B cell (primary cell): ENCODE measurements at regions not wholly inside any gene's neighbourhood (a gene's known extent, or its start where the extent isn't known, plus 50 kb on each side); places are given as distances from the start of the nearest gene placed in this dataset.

ENCODE experiments used
- ATAC-seq: fragments of 200-7000 bp; cut with Tn5 transposase; one replicate; pipeline ENCODE4 v1.10.0; 2021; ENCODE audit warnings: low read depth, mild to moderate bottlenecking, moderate number of reproducible peaks, moderate library complexity
- CTCF ChIA-PET: fragments of 350-600 bp; sonication (Branson Sonifier 250); formaldehyde crosslinking; loops from one replicate; lab custom pipeline; 2021; ENCODE audit warnings: antibody characterized with exemption, inconsistent platforms; lab: Charles Lee
- POLR2A ChIA-PET: fragments of 350-600 bp; sonication (Branson Sonifier 250); formaldehyde crosslinking; loops from one replicate; lab custom pipeline; 2021; ENCODE audit warnings: antibody characterized with exemption; lab: Charles Lee
- DNase-seq: peaks from one replicate; pipeline ENCODE4 v3.0.0; 2013
- H2AFZ ChIP-seq: 2 replicates; pipeline ENCODE4 v1.6.1; 2012; ENCODE audit warnings: mild to moderate bottlenecking, low read depth, low read length; ENCODE audit not compliant: insufficient read depth, poor library complexity, severe bottlenecking
- H3K27ac ChIP-seq, 2 donors: 1 replicate in 1 of 2; 2 replicates in 1 of 2; pipeline ENCODE4 v1.5.1; 2012 to 2013; ENCODE audit warnings: low read length in 2 of 2, mild to moderate bottlenecking in 2 of 2, moderate library complexity in 1 of 2
- H3K27me3 ChIP-seq, 4 experiments: fragments of 200-600 bp in 1 of 4; sonication (generic) in 1 of 4; replicated peaks in 1 of 4; 1 replicate in 2 of 4; 2 replicates in 2 of 4; pipeline versions ENCODE4 v1.6.1 to v1.7.0; 2013 to 2016; ENCODE audit warnings: low read length in 3 of 4, mild to moderate bottlenecking in 2 of 4, mixed read lengths in 1 of 4, moderate library complexity in 1 of 4; ENCODE audit not compliant: insufficient read depth in 4 of 4, control insufficient read depth in 3 of 4; ENCODE audit errors: control extremely low read depth in 1 of 4
- H3K36me3 ChIP-seq, 2 experiments: replicated peaks in 1 of 2; 1 replicate in 1 of 2; 2 replicates in 1 of 2; pipeline versions ENCODE4 v1.6.1 to v1.7.1; 2013; ENCODE audit warnings: low read length in 1 of 2; ENCODE audit not compliant: insufficient read depth in 2 of 2, control insufficient read depth in 1 of 2; ENCODE audit errors: control extremely low read depth in 1 of 2, extremely low read depth in 1 of 2
- H3K4me1 ChIP-seq, 2 donors: fragments of 200-600 bp in 1 of 2; sonication (generic) in 1 of 2; 1 replicate in 1 of 2; 2 replicates in 1 of 2; pipeline versions ENCODE4 v1.5.1 to v1.6.1; 2013 to 2017; ENCODE audit warnings: low read length in 2 of 2; ENCODE audit not compliant: control insufficient read depth in 2 of 2, insufficient read depth in 2 of 2
- H3K4me2 ChIP-seq: replicated peaks from 2 replicates; pipeline ENCODE3; 2012; ENCODE audit warnings: mild to moderate bottlenecking, low read depth, low read length; ENCODE audit not compliant: poor library complexity, severe bottlenecking
- H3K4me3 ChIP-seq, 5 experiments: fragments of 200-600 bp in 1 of 5; sonication (generic) in 1 of 5; 1 replicate in 3 of 5; 2 replicates in 2 of 5; pipeline versions ENCODE4 v1.5.1 to v1.7.0; 2011 to 2016; ENCODE audit warnings: low read length in 4 of 5, mild to moderate bottlenecking in 4 of 5, low read depth in 2 of 5, control low read depth in 1 of 5, moderate library complexity in 1 of 5; ENCODE audit not compliant: insufficient read depth in 1 of 5; ENCODE audit errors: control extremely low read depth in 1 of 5, extremely low read depth in 1 of 5
- H3K79me2 ChIP-seq: fragments of 200-600 bp; sonication (generic); one replicate; pipeline ENCODE4 v1.6.0; 2016; ENCODE audit warnings: low read length; ENCODE audit not compliant: control insufficient read depth, insufficient read depth
- H3K9ac ChIP-seq: fragments of 200-600 bp; sonication (generic); 2 replicates; pipeline ENCODE4 v1.6.1; 2017; ENCODE audit warnings: mild to moderate bottlenecking, low read length, moderate library complexity
- H3K9me3 ChIP-seq, 3 donors: one replicate each; pipeline versions ENCODE4 v1.6.1 to v1.7.1; 2013; ENCODE audit warnings: low read length in 2 of 3; ENCODE audit not compliant: control insufficient read depth in 2 of 3, insufficient read depth in 1 of 3; ENCODE audit errors: control extremely low read depth in 1 of 3
- H4K20me1 ChIP-seq: 2 replicates; pipeline ENCODE4 v1.6.0; 2012; ENCODE audit warnings: mild to moderate bottlenecking, low read length; ENCODE audit not compliant: insufficient read depth, control insufficient read depth, poor library complexity, severe bottlenecking
- H3K27ac Mint-ChIP-seq: one replicate; pipeline ENCODE4 v1.8.0; 2021; ENCODE audit warnings: mixed read lengths
- H3K27me3 Mint-ChIP-seq: one replicate; pipeline ENCODE4 v1.8.0; 2021; ENCODE audit warnings: mixed read lengths
- H3K4me1 Mint-ChIP-seq: one replicate; pipeline ENCODE4 v1.8.0; 2021; ENCODE audit warnings: mixed read lengths
- H3K4me3 Mint-ChIP-seq: one replicate; pipeline ENCODE4 v1.8.0; 2021; ENCODE audit warnings: mixed read lengths
- H3K9me3 Mint-ChIP-seq: one replicate; pipeline ENCODE4 v1.8.0; 2022; ENCODE audit warnings: mixed read lengths; ENCODE audit not compliant: insufficient read depth
- CTCF ChIP-seq: fragments of 200-600 bp; IDR thresholded peaks from one replicate; pipeline ENCODE4 v1.8.0; 2022; ENCODE audit warnings: antibody characterized with exemption, mild to moderate bottlenecking
- EZH2 ChIP-seq: IDR thresholded peaks from 2 replicates; pipeline ENCODE4 v1.6.1; 2012; ENCODE audit warnings: borderline replicate concordance, low read depth, mild to moderate bottlenecking, moderate library complexity, low read length; ENCODE audit not compliant: insufficient read depth, poor library complexity, severe bottlenecking
- WGBS: methylation state at CpG from one replicate; pipeline ENCODE4 v1.1.5; 2013; ENCODE audit warnings: missing lambda C conversion rate; ENCODE audit not compliant: insufficient coverage; 5-methylcytosine and 5-hydroxymethylcytosine counted together
- intact Hi-C: fragments of 100-400 bp; cut with micrococcal nuclease; formaldehyde crosslinking; loops from one replicate; pipeline ENCODE4 v1.10.0; 2022

GRCh38 chr16:79408355-79408754 lies 192.2 kb downstream of the MAF start:
- POLR2A ChIA-PET = no interaction called here
- TF ChIP-seq EZH2 (no peak), CTCF (no peak)
- Histone ChIP-seq H3K27ac (no peak overlapping the region), H3K9ac (no peak overlapping the region), H3K4me2 (no peak overlapping the region), H3K36me3 (no peaks in the 10 kb centered on the region), H4K20me1 (no peaks in the 10 kb centered on the region), H3K79me2 (no peaks in the 10 kb centered on the region), H2AFZ (no peak overlapping the region), H3K4me1 (no peaks in the 10 kb centered on the region), H3K9me3 (peaks cover 0 to 16% (median 0%) of the 10 kb centered on the region in 3 donors), H3K4me3 (no peak overlapping the region), H3K27me3 (peaks cover 0 to 5% (median 0%) of the 10 kb centered on the region in 4 experiments)
- H3K27me3 Mint-ChIP-seq = peaks cover 11% of the 10 kb centered on the region
- intact Hi-C loops = no loop called here
- ATAC-seq (no peak), DNase-seq (no peak)
- H3K9me3 Mint-ChIP-seq = peaks cover 2% of the 10 kb centered on the region
- CTCF ChIA-PET = no interaction called here
- 98% methylated on average over 6 of the region's 6 CpGs for WGBS
- no peak overlapping the region for H3K27ac Mint-ChIP-seq
- H3K4me3 Mint-ChIP-seq = no peak overlapping the region
- no peaks in the 10 kb centered on the region for H3K4me1 Mint-ChIP-seq

GRCh38 chr16:79407461-79408135 lies 192.9 kb downstream of the MAF start:
- no peak overlapping the region for H3K4me3 Mint-ChIP-seq
- peaks cover 11% of the 10 kb centered on the region for H3K27me3 Mint-ChIP-seq
- Histone ChIP-seq H2AFZ (no peak overlapping the region), H3K9me3 (peaks cover 0 to 16% (median 0%) of the 10 kb centered on the region in 3 donors), H3K4me2 (no peak overlapping the region), H3K9ac (no peak overlapping the region), H3K4me1 (no peaks in the 10 kb centered on the region), H3K36me3 (no peaks in the 10 kb centered on the region), H3K27me3 (peaks cover 0 to 5% (median 0%) of the 10 kb centered on the region in 4 experiments), H3K79me2 (no peaks in the 10 kb centered on the region), H3K27ac (no peak overlapping the region), H4K20me1 (no peaks in the 10 kb centered on the region), H3K4me3 (no peak overlapping the region)
- ChIA-PET CTCF (no interaction called here), POLR2A (no interaction called here)
- no peak for DNase-seq
- no peak for ATAC-seq
- intact Hi-C loops = no loop called here
- peaks cover 2% of the 10 kb centered on the region for H3K9me3 Mint-ChIP-seq
- no peaks in the 10 kb centered on the region for H3K4me1 Mint-ChIP-seq
- H3K27ac Mint-ChIP-seq = no peak overlapping the region
- 98% methylated on average over 10 of the region's 15 CpGs for WGBS
- no peak for TF ChIP-seq EZH2
- no peak for TF ChIP-seq CTCF
